A673 (cell line): ENCODE measurements at regions not wholly inside any gene's neighbourhood (a gene's known extent, or its start where the extent isn't known, plus 50 kb on each side); places are given as distances from the start of the nearest gene placed in this dataset.
"Not testable (repeated sequence)": the region's sequence is repeated elsewhere in the genome, so short reads cannot be mapped to it uniquely, and the experiment has no call there.

Source experiments
- BruUV-seq: library from RNA; stranded (reverse); fragments of 400-500 nt; replicated peaks from 2 replicates; lab custom pipeline; 2021; lab: Mats Ljungman, UMichigan
- CTCF ChIA-PET: fragments of 300-600 bp; sonication (Branson Sonifier 250); formaldehyde crosslinking; loops from one replicate; lab custom pipeline; 2022; ENCODE audit warnings: antibody characterized with exemption; lab: Charles Lee
- POLR2A ChIA-PET: fragments of 300-600 bp; sonication (Branson Sonifier 250); formaldehyde crosslinking; loops from one replicate; lab custom pipeline; 2022; ENCODE audit warnings: antibody characterized with exemption; ENCODE audit not compliant: low non-redundant PET; lab: Charles Lee
- DNase-seq: peaks from one replicate; pipeline ENCODE4 v3.0.0-alpha.2; 2015; ENCODE audit warnings: low spot score
- H3K27ac ChIP-seq: fragments of 200-600 bp; sonication (generic); 2 replicates; pipeline ENCODE4 v1.5.1; 2016; ENCODE audit warnings: mixed run types, low read depth, mild to moderate bottlenecking, mixed read lengths, antibody characterized with exemption, low read length; ENCODE audit not compliant: poor library complexity, severe bottlenecking
- H3K27me3 ChIP-seq: fragments of 200-600 bp; sonication (generic); replicated peaks from 2 replicates; pipeline ENCODE4 v1.6.1; 2017; ENCODE audit warnings: mixed run types, low read depth, mild to moderate bottlenecking, mixed read lengths, antibody characterized with exemption, low read length; ENCODE audit not compliant: insufficient read depth, poor library complexity
- H3K36me3 ChIP-seq: fragments of 200-600 bp; sonication (generic); 2 replicates; pipeline ENCODE4 v1.6.1; 2016; ENCODE audit warnings: mixed run types, mild to moderate bottlenecking, mixed read lengths, antibody characterized with exemption, low read length; ENCODE audit not compliant: insufficient read depth, poor library complexity, severe bottlenecking
- H3K4me1 ChIP-seq: fragments of 200-600 bp; sonication (generic); 2 replicates; pipeline ENCODE4 v1.6.1; 2017; ENCODE audit warnings: mixed run types, mild to moderate bottlenecking, mixed read lengths, antibody characterized with exemption, low read length; ENCODE audit not compliant: insufficient read depth, poor library complexity, severe bottlenecking
- H3K4me3 ChIP-seq: fragments of 200-600 bp; sonication (generic); 2 replicates; pipeline ENCODE4 v1.5.1; 2016; ENCODE audit warnings: low read depth, mixed run types, mild to moderate bottlenecking, mixed read lengths, low read length; ENCODE audit not compliant: poor library complexity, severe bottlenecking
- H3K9me3 ChIP-seq: fragments of 200-600 bp; sonication (generic); 2 replicates; pipeline ENCODE4 v1.6.1; 2016; ENCODE audit warnings: mixed run types, low read depth, mild to moderate bottlenecking, mixed read lengths, antibody characterized with exemption, low read length; ENCODE audit not compliant: poor library complexity, severe bottlenecking
- EZH2 ChIP-seq: fragments of 200-600 bp; sonication (generic); IDR thresholded peaks from 2 replicates; pipeline ENCODE4 v1.6.1; 2017; ENCODE audit warnings: borderline replicate concordance, low read depth, mild to moderate bottlenecking, mixed read lengths, antibody characterized with exemption, low read length; ENCODE audit not compliant: poor library complexity, severe bottlenecking
- intact Hi-C: fragments of 100-400 bp; cut with micrococcal nuclease; formaldehyde crosslinking; loops from one replicate; pipeline ENCODE4 v1.10.0; 2022; ENCODE audit not compliant: unreplicated experiment
- TF ChIP-seq, protein P1 (sequence below): fragments of 300-800, 200-600 bp; sonication (generic); conservative IDR thresholded peaks from 2 replicates; pipeline ENCODE4 v1.5.1; 2017; ENCODE audit warnings: low read depth, mild to moderate bottlenecking, antibody characterized with exemption, low read length, moderate library complexity, mixed read lengths

DNA sequence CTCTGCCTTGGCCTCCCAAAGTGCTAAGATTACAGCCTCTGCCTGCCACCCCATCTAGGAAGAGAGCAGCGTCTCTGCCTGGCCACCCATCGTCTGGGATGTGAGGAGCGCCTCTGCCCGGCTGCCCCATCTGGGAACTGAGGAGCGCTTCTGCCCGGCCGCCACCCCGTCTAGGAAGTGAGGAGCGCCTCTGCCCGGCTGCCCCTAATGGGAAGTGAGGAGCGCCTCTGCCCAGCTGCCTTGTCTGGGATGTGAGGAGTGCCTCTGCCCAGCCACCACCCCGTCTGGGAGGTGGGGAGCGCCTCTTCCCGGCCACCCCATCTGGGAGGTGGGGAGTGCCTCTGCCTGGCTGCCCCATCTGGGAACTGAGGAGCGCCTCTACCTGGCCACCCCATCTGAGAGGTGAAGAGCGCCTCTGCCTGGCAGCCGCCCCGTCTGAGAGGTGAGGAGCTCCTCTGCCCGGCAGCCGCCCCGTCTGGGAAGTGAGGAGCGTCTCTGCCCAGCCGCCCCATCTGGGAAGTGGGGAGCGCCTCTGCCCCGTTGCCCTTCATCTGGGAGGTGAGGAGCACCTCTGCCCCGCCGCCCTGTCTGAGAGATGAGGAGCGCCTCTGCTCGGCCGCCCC, 481.0 kb upstream of the GNPDA2 start:
- DNase-seq, H3K4me3 ChIP-seq, intact Hi-C loops, POLR2A ChIA-PET, H3K27ac ChIP-seq, H3K9me3 ChIP-seq, H3K4me1 ChIP-seq, BruUV-seq, CTCF ChIA-PET, H3K27me3 ChIP-seq, H3K36me3 ChIP-seq: not testable (repeated sequence)

DNA sequence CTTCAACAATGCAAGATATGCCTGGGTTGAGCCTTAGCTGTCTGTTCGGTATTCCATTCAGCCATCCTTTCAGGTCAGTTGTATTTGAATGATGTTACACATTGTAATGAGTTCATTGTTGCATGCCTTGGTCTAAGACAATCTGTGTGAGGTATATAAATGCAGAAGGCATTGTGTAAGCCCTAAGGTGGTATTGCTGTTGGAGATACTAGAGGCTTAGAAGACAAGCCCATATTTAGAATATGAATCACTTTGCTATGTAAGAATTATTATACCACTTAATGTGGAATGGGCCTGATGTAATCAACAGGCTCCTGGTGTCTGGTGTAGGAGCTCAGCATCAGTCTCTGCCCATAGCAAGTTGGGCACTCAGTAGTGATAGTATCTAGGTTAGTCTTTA, 473.4 kb upstream of the GNPDA2 start:
- intact Hi-C loops, result no loop called here
- TF ChIP-seq EZH2, result no peak
- TF ChIP-seq, protein P1, sequence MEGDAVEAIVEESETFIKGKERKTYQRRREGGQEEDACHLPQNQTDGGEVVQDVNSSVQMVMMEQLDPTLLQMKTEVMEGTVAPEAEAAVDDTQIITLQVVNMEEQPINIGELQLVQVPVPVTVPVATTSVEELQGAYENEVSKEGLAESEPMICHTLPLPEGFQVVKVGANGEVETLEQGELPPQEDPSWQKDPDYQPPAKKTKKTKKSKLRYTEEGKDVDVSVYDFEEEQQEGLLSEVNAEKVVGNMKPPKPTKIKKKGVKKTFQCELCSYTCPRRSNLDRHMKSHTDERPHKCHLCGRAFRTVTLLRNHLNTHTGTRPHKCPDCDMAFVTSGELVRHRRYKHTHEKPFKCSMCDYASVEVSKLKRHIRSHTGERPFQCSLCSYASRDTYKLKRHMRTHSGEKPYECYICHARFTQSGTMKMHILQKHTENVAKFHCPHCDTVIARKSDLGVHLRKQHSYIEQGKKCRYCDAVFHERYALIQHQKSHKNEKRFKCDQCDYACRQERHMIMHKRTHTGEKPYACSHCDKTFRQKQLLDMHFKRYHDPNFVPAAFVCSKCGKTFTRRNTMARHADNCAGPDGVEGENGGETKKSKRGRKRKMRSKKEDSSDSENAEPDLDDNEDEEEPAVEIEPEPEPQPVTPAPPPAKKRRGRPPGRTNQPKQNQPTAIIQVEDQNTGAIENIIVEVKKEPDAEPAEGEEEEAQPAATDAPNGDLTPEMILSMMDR, result no peak
- Histone ChIP-seq H3K27me3 (no peaks in the 10 kb centered on the region), H3K4me3 (no peak overlapping the region), H3K36me3 (no peaks in the 10 kb centered on the region), H3K27ac (no peak overlapping the region), H3K9me3 (peaks cover 3% of the 10 kb centered on the region), H3K4me1 (no peaks in the 10 kb centered on the region)
- CTCF ChIA-PET, result no interaction called here
- BruUV-seq, result no TSS peak
- no peak for DNase-seq
- POLR2A ChIA-PET, result no interaction called here

DNA sequence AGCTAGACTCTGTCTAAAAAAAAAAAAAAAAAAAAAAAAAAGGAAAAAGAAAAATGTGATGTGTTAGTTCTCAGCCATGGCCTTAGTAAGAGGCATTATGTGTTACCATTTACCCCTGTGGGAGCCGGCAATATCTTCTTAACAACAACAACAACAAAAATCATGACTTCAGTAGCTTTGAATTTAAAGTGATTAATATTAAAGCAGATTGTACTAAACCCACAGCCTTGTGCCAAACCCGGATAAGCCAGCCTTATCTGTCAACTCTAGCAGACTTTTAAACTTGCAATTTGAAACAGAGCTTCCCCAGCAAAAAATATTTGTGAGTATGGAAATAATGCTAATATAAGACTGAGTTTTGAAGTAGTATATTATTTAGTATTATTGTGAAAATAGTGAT, 462.1 kb upstream of the GNPDA2 start:
- no TSS peak for BruUV-seq
- no peak for DNase-seq
- intact Hi-C loops, result no loop called here
- Histone ChIP-seq H3K4me1 (no peaks in the 10 kb centered on the region), H3K4me3 (no peak overlapping the region), H3K9me3 (no peaks in the 10 kb centered on the region), H3K27ac (no peak overlapping the region), H3K36me3 (no peaks in the 10 kb centered on the region), H3K27me3 (no peaks in the 10 kb centered on the region)
- POLR2A ChIA-PET, result no interaction called here
- CTCF ChIA-PET, result no interaction called here
- TF ChIP-seq EZH2, result no peak
- TF ChIP-seq, protein P1, result no peak

DNA sequence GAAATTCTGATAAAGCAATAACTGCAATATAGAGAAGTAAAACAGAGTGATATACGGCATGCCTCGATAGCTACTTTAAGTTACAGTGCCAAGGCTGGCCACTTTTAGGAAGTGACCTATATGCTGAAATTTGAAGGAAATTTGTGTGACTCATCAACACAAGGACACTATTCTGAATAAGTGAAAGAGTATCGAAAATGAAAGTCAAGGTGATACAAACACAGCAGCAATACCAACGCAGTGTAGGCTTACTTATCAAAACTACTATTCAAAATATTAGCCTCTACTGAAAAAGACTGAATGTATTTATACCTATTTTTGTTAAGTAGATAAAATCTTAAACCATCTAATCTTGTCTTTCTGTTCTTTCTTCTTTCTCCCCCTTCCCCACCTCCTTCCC, 459.9 kb upstream of the GNPDA2 start:
- no TSS peak for BruUV-seq
- no peak overlapping the region for H3K27ac ChIP-seq
- H3K4me1 ChIP-seq, result no peaks in the 10 kb centered on the region
- H3K4me3 ChIP-seq, result no peak overlapping the region
- DNase-seq, result no peak
- H3K27me3 ChIP-seq, result no peaks in the 10 kb centered on the region
- POLR2A ChIA-PET, result no interaction called here
- intact Hi-C loops, result no loop called here
- H3K36me3 ChIP-seq, result no peaks in the 10 kb centered on the region
- no peaks in the 10 kb centered on the region for H3K9me3 ChIP-seq
- CTCF ChIA-PET, result no interaction called here
- TF ChIP-seq EZH2, result no peak
- TF ChIP-seq, protein P1, result no peak
